HEK293 (cell line): ENCODE measurements at regions not wholly inside any gene's neighbourhood (a gene's known extent, or its start where the extent isn't known, plus 50 kb on each side); places are given as distances from the start of the nearest gene placed in this dataset.

Experiments
- CTCF ChIA-PET: fragments of 350-600 bp; formaldehyde crosslinking; extraction: SDS; loops from one replicate; lab custom pipeline; 2021; ENCODE audit warnings: antibody characterized with exemption; lab: Yijun Ruan, JAX
- POLR2A ChIA-PET: fragments of 300-600 bp; formaldehyde crosslinking; extraction: SDS; loops from one replicate; lab custom pipeline; 2020; ENCODE audit warnings: antibody characterized with exemption, inconsistent platforms; lab: Yijun Ruan, JAX
- H3K27ac ChIP-seq: fragments of 200-500 bp; sonication (Bioruptor generic); 2 replicates; pipeline ENCODE4 v1.5.1; 2014; ENCODE audit warnings: low read depth, low read length, control low read depth, inconsistent platforms; ENCODE audit errors: extremely low read depth
- H3K36me3 ChIP-seq, 2 experiments: fragments of 200-500 bp in 1 of 2; sonication (Bioruptor generic) in 1 of 2; 1 replicate in 1 of 2; 2 replicates in 1 of 2; pipeline ENCODE4 v1.5.1; 2014 to 2017; ENCODE audit warnings: inconsistent platforms in 2 of 2, low read length in 2 of 2; ENCODE audit not compliant: control insufficient read depth in 2 of 2, insufficient read depth in 1 of 2
- H3K4me1 ChIP-seq: fragments of 200-500 bp; sonication (Bioruptor generic); 2 replicates; pipeline ENCODE4 v1.5.1; 2014; ENCODE audit warnings: mild to moderate bottlenecking, low read length, inconsistent platforms; ENCODE audit not compliant: control insufficient read depth, insufficient read depth
- H3K4me3 ChIP-seq: 2 replicates; pipeline ENCODE4 v1.5.1; 2011; ENCODE audit warnings: low read depth, mild to moderate bottlenecking, control low read depth, low read length, moderate library complexity
- H3K9me3 ChIP-seq: fragments of 200-500 bp; sonication (Bioruptor generic); 2 replicates; pipeline ENCODE4 v1.5.1; 2014; ENCODE audit warnings: low read depth, low read length, inconsistent platforms; ENCODE audit not compliant: control insufficient read depth, insufficient read depth
- BCL11B ChIP-seq: fragments of 450-650 bp; formaldehyde crosslinking; IDR thresholded peaks from 2 replicates; pipeline ENCODE4 v1.5.1; 2016; ENCODE audit warnings: low read depth, missing biosample characterization, missing genetic modification characterization
- FEZF1 ChIP-seq: fragments of 450-650 bp; formaldehyde crosslinking; IDR thresholded peaks from 2 replicates; pipeline ENCODE4 v1.5.1; 2016; ENCODE audit warnings: missing biosample characterization, missing genetic modification characterization
- GFI1B ChIP-seq: fragments of 450-650 bp; formaldehyde crosslinking; IDR thresholded peaks from 2 replicates; pipeline ENCODE4 v1.5.1; 2016; ENCODE audit warnings: missing biosample characterization, missing genetic modification characterization
- HOXA7 ChIP-seq: sonication (generic); formaldehyde crosslinking; IDR thresholded peaks from 2 replicates; pipeline ENCODE4 v1.8.1; 2022; ENCODE audit warnings: missing genetic modification reagents, borderline replicate concordance
- OVOL3 ChIP-seq: fragments of 450-650 bp; formaldehyde crosslinking; IDR thresholded peaks from 2 replicates; pipeline ENCODE4 v1.5.1; 2016; ENCODE audit warnings: missing biosample characterization, missing genetic modification characterization
- REPIN1 ChIP-seq: fragments of 450-650 bp; formaldehyde crosslinking; IDR thresholded peaks from 2 replicates; pipeline ENCODE4 v1.5.1; 2017; ENCODE audit warnings: missing biosample characterization, missing genetic modification characterization, low read depth
- SALL2 ChIP-seq: fragments of 450-650 bp; formaldehyde crosslinking; IDR thresholded peaks from 2 replicates; pipeline ENCODE4 v1.5.0; 2017; ENCODE audit warnings: missing biosample characterization, mild to moderate bottlenecking, missing genetic modification characterization, borderline replicate concordance
- TCF7L2 ChIP-seq: IDR thresholded peaks from 2 replicates; pipeline ENCODE4 v1.6.1; 2011; ENCODE audit warnings: low read depth, mild to moderate bottlenecking, inconsistent platforms, low read length, moderate library complexity, borderline replicate concordance
- ZBTB1 ChIP-seq: fragments of 450-650 bp; formaldehyde crosslinking; IDR thresholded peaks from 2 replicates; pipeline ENCODE4 v1.5.1; 2016; ENCODE audit warnings: missing biosample characterization, missing genetic modification characterization
- ZBTB8A ChIP-seq: fragments of 450-650 bp; formaldehyde crosslinking; IDR thresholded peaks from 2 replicates; pipeline ENCODE4 v1.5.1; 2016; ENCODE audit warnings: missing biosample characterization, missing genetic modification characterization
- ZNF121 ChIP-seq: fragments of 450-650 bp; formaldehyde crosslinking; IDR thresholded peaks from 2 replicates; pipeline ENCODE4 v1.5.1; 2016; ENCODE audit warnings: missing biosample characterization, missing genetic modification characterization
- ZNF133 ChIP-seq: fragments of 450-650 bp; formaldehyde crosslinking; IDR thresholded peaks from 2 replicates; pipeline ENCODE4 v1.5.1; 2016; ENCODE audit warnings: missing biosample characterization, missing genetic modification characterization
- ZNF266 ChIP-seq: fragments of 450-650 bp; formaldehyde crosslinking; IDR thresholded peaks from 2 replicates; pipeline ENCODE4 v1.5.1; 2016; ENCODE audit warnings: missing biosample characterization, missing genetic modification characterization, low read depth
- ZNF423 ChIP-seq: fragments of 450-650 bp; formaldehyde crosslinking; IDR thresholded peaks from 2 replicates; pipeline ENCODE4 v1.5.1; 2016; ENCODE audit warnings: missing biosample characterization, missing genetic modification characterization
- ZNF426 ChIP-seq: fragments of 450-650 bp; formaldehyde crosslinking; IDR thresholded peaks from 2 replicates; pipeline ENCODE4 v1.5.1; 2017; ENCODE audit warnings: missing biosample characterization, missing genetic modification characterization, mild to moderate bottlenecking, inconsistent platforms, moderate library complexity
- ZNF560 ChIP-seq: fragments of 450-650 bp; formaldehyde crosslinking; IDR thresholded peaks from 2 replicates; pipeline ENCODE4 v1.5.1; 2017; ENCODE audit warnings: missing biosample characterization, missing genetic modification characterization, borderline replicate concordance
- ZNF626 ChIP-seq: fragments of 450-650 bp; sonication (Bioruptor Pico); formaldehyde crosslinking; IDR thresholded peaks from 2 replicates; pipeline ENCODE4 v1.5.1; 2018; ENCODE audit warnings: missing biosample characterization, missing genetic modification characterization, inconsistent platforms
- ZNF658 ChIP-seq: fragments of 450-650 bp; formaldehyde crosslinking; IDR thresholded peaks from 2 replicates; pipeline ENCODE4; 2016; ENCODE audit warnings: missing biosample characterization, missing genetic modification characterization
- ZNF677 ChIP-seq: fragments of 450-650 bp; IDR thresholded peaks from 2 replicates; pipeline ENCODE4 v1.5.0; 2018; ENCODE audit warnings: missing biosample characterization, mild to moderate bottlenecking, missing genetic modification characterization, moderate library complexity
- TF ChIP-seq, protein P1 (sequence below): fragments of 450-650 bp; formaldehyde crosslinking; IDR thresholded peaks from 2 replicates; pipeline ENCODE4 v1.5.1; 2016; ENCODE audit warnings: missing biosample characterization, missing genetic modification characterization
- TF ChIP-seq, protein P2 (sequence below): fragments of 450-650 bp; formaldehyde crosslinking; IDR thresholded peaks from 2 replicates; pipeline ENCODE4 v1.5.1; 2016; ENCODE audit warnings: missing biosample characterization, missing genetic modification characterization
- TF ChIP-seq, protein P3 (sequence below): fragments of 450-650 bp; formaldehyde crosslinking; conservative IDR thresholded peaks from 2 replicates; pipeline ENCODE4 v1.5.1; 2016; ENCODE audit warnings: low read depth, missing biosample characterization, missing genetic modification characterization
- TF ChIP-seq, protein P4 (sequence below): fragments of 450-650 bp; formaldehyde crosslinking; IDR thresholded peaks from 2 replicates; pipeline ENCODE4 v1.5.1; 2016; ENCODE audit warnings: missing biosample characterization, missing genetic modification characterization
- TF ChIP-seq, protein P5 (sequence below): fragments of 450-650 bp; formaldehyde crosslinking; IDR thresholded peaks from 2 replicates; pipeline ENCODE4 v1.5.1; 2016; ENCODE audit warnings: missing biosample characterization, missing genetic modification characterization

DNA sequence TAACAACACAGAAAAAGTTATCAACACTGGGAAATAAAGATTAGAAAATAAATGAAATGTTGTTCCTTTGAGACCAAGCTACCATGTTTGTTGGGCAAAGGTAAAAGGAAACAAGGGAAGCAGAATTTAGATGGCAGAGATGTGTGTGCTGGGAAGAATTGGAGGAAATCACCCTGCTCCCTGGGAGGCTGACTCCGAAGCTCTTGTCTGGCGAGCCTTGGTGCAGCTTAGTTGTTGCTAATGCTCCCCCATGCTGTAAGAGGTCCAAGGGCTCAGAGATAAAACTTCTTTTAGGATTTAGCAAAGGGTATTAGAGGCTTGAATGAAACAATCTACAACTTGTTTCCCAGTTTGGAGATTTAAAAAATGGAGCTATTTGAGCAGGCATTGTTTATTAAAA, 123.8 kb upstream of the DDIT4L start:
- CTCF ChIA-PET: interaction anchor here (0.8 kb wide), 1 partner anchor 10 kb away, joined by 3 read pairs; no protein-coding TSS in a partner anchor
- H3K36me3 ChIP-seq: no peaks in the 10 kb centered on the region

DNA sequence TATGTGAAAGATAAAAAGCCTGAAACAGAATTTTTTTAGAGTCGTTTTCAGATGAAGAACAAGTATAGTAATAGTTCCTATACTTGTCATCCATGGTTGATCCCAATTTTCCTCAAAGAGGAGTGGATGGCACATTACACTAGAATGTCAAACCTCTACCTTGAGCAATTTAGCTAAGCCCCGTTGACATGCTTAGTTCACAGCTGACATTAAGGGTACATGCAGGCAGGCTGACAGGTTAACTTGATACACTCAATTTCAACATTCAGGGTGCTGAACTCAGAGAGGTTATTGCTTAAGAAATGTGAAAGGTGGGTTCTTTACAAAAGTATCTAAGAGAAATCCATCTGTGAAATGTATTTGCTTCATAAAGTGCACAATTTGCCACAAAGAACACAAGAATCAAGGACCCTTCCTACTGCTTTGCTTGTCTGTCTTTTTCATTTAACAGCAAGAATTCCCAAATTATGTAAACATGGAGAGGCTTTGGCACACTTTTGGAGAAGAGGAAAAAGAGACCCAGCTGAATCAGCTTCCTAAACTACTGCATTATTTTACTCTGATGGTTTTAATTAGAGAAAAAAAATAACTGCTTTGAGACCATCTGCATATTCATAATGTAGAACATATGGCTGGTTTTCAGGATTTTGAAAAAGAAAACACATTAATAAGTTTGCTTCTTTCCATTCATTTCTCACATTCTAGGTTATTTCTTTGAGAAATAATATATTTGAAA, 122.5 kb upstream of the DDIT4L start:
- CTCF ChIA-PET: no interaction called here
- H3K27ac ChIP-seq: no peak overlapping the region
- no peaks in the 10 kb centered on the region for H3K9me3 ChIP-seq
- H3K4me1 ChIP-seq: no peaks in the 10 kb centered on the region
- no peaks in the 10 kb centered on the region for H3K36me3 ChIP-seq
- H3K4me3 ChIP-seq: no peak overlapping the region
- POLR2A ChIA-PET: no interaction called here
- TF ChIP-seq ZNF121 (no peak), REPIN1 (tag by site-specific recombination) (no peak), TCF7L2 (no peak), ZNF266 (tag by site-specific recombination) (no peak), BCL11B (no peak), ZNF560 (tag by site-specific recombination) (no peak), GFI1B (no peak), ZNF626 (no peak), ZNF426 (tag by site-specific recombination) (no peak), ZBTB1 (tag by site-specific recombination) (no peak), ZNF133 (tag by site-specific recombination) (no peak), HOXA7 (CRISPR knock-in tag) (no peak)
- TF ChIP-seq, protein P1, sequence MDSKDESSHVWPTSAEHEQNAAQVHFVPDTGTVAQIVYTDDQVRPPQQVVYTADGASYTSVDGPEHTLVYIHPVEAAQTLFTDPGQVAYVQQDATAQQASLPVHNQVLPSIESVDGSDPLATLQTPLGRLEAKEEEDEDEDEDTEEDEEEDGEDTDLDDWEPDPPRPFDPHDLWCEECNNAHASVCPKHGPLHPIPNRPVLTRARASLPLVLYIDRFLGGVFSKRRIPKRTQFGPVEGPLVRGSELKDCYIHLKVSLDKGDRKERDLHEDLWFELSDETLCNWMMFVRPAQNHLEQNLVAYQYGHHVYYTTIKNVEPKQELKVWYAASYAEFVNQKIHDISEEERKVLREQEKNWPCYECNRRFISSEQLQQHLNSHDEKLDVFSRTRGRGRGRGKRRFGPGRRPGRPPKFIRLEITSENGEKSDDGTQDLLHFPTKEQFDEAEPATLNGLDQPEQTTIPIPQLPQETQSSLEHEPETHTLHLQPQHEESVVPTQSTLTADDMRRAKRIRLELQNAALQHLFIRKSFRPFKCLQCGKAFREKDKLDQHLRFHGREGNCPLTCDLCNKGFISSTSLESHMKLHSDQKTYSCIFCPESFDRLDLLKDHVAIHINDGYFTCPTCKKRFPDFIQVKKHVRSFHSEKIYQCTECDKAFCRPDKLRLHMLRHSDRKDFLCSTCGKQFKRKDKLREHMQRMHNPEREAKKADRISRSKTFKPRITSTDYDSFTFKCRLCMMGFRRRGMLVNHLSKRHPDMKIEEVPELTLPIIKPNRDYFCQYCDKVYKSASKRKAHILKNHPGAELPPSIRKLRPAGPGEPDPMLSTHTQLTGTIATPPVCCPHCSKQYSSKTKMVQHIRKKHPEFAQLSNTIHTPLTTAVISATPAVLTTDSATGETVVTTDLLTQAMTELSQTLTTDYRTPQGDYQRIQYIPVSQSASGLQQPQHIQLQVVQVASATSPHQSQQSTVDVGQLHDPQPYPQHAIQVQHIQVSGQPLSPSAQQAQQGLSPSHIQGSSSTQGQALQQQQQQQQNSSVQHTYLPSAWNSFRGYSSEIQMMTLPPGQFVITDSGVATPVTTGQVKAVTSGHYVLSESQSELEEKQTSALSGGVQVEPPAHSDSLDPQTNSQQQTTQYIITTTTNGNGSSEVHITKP (tag by site-specific recombination): no peak
- TF ChIP-seq, protein P2, sequence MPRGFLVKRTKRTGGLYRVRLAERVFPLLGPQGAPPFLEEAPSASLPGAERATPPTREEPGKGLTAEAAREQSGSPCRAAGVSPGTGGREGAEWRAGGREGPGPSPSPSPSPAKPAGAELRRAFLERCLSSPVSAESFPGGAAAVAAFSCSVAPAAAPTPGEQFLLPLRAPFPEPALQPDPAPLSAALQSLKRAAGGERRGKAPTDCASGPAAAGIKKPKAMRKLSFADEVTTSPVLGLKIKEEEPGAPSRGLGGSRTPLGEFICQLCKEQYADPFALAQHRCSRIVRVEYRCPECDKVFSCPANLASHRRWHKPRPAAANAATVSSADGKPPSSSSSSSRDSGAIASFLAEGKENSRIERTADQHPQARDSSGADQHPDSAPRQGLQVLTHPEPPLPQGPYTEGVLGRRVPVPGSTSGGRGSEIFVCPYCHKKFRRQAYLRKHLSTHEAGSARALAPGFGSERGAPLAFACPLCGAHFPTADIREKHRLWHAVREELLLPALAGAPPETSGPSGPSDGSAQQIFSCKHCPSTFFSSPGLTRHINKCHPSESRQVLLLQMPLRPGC (tag by site-specific recombination): no peak
- TF ChIP-seq, protein P3, sequence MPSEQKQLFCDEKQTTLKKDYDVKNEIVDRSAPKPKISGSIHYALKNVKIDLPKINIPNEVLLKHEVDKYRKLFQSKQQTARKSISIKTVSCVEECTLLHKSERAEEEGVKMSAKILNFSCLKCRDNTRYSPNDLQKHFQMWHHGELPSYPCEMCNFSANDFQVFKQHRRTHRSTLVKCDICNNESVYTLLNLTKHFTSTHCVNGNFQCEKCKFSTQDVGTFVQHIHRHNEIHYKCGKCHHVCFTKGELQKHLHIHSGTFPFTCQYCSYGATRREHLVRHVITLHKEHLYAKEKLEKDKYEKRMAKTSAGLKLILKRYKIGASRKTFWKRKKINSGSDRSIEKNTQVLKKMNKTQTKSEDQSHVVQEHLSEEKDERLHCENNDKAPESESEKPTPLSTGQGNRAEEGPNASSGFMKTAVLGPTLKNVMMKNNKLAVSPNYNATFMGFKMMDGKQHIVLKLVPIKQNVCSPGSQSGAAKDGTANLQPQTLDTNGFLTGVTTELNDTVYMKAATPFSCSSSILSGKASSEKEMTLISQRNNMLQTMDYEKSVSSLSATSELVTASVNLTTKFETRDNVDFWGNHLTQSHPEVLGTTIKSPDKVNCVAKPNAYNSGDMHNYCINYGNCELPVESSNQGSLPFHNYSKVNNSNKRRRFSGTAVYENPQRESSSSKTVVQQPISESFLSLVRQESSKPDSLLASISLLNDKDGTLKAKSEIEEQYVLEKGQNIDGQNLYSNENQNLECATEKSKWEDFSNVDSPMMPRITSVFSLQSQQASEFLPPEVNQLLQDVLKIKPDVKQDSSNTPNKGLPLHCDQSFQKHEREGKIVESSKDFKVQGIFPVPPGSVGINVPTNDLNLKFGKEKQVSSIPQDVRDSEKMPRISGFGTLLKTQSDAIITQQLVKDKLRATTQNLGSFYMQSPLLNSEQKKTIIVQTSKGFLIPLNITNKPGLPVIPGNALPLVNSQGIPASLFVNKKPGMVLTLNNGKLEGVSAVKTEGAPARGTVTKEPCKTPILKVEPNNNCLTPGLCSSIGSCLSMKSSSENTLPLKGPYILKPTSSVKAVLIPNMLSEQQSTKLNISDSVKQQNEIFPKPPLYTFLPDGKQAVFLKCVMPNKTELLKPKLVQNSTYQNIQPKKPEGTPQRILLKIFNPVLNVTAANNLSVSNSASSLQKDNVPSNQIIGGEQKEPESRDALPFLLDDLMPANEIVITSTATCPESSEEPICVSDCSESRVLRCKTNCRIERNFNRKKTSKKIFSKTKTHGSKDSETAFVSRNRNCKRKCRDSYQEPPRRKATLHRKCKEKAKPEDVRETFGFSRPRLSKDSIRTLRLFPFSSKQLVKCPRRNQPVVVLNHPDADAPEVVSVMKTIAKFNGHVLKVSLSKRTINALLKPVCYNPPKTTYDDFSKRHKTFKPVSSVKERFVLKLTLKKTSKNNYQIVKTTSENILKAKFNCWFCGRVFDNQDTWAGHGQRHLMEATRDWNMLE (tag by site-specific recombination): no peak
- TF ChIP-seq, protein P4, sequence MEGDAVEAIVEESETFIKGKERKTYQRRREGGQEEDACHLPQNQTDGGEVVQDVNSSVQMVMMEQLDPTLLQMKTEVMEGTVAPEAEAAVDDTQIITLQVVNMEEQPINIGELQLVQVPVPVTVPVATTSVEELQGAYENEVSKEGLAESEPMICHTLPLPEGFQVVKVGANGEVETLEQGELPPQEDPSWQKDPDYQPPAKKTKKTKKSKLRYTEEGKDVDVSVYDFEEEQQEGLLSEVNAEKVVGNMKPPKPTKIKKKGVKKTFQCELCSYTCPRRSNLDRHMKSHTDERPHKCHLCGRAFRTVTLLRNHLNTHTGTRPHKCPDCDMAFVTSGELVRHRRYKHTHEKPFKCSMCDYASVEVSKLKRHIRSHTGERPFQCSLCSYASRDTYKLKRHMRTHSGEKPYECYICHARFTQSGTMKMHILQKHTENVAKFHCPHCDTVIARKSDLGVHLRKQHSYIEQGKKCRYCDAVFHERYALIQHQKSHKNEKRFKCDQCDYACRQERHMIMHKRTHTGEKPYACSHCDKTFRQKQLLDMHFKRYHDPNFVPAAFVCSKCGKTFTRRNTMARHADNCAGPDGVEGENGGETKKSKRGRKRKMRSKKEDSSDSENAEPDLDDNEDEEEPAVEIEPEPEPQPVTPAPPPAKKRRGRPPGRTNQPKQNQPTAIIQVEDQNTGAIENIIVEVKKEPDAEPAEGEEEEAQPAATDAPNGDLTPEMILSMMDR (tag by site-specific recombination): no peak

More for the DNA sequence above, 123.8 kb upstream of the DDIT4L start:
- no peaks in the 10 kb centered on the region for H3K4me1 ChIP-seq
- H3K4me3 ChIP-seq: no peak overlapping the region
- no peaks in the 10 kb centered on the region for H3K9me3 ChIP-seq
- TF ChIP-seq ZNF658: no peak
- TF ChIP-seq SALL2 (tag by site-specific recombination): no peak
- TF ChIP-seq ZBTB8A: no peak
- TF ChIP-seq, protein P5, sequence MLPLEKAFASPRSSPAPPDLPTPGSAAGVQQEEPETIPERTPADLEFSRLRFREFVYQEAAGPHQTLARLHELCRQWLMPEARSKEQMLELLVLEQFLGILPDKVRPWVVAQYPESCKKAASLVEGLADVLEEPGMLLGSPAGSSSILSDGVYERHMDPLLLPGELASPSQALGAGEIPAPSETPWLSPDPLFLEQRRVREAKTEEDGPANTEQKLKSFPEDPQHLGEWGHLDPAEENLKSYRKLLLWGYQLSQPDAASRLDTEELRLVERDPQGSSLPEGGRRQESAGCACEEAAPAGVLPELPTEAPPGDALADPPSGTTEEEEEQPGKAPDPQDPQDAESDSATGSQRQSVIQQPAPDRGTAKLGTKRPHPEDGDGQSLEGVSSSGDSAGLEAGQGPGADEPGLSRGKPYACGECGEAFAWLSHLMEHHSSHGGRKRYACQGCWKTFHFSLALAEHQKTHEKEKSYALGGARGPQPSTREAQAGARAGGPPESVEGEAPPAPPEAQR (tag by site-specific recombination): no peak
- no peak for TF ChIP-seq FEZF1 (tag by site-specific recombination)
- TF ChIP-seq OVOL3 (tag by site-specific recombination): no peak
- no peak for TF ChIP-seq ZNF677 (tag by site-specific recombination)
- no peak for TF ChIP-seq ZNF423
- no peak for TF ChIP-seq BCL11B
- POLR2A ChIA-PET: no interaction called here
- H3K27ac ChIP-seq: no peak overlapping the region
